ENCODE measurements at regions not wholly inside any gene's neighbourhood (a gene's known extent, or its start where the extent isn't known, plus 50 kb on each side); places are given as distances from the start of the nearest gene placed in this dataset.

DNA sequence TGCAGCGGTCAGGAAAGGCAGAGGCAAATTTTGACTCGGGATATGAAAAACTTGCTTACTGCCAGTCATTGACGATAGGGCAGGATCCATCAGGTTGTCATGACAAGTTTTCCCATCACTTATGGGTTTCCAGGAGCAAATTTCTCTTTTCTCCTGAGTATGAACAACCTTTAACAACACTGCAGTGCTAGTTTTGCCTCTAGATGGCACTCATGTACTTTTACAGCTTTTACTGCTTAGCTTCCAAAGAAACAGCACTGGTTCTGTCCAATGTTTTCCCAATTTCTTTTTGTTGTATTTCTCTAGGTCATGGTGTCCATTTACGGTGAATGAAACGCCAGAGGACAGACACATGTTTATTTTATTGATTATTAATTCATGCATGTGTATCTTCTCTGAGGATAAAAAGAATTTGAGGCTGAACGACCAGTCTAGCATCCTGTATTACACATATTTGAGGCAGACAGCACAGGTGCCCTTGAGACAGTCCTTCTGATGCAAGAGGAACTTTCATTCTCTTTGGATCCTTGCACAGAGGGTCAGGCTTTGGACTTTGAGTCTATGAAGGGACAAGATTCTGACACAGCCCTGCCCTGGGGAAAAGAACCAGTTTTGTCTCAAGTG, 112.3 kb upstream of the TRABD2B start:
- TF ChIP-seq CTCF (IDR thresholded peaks at IDR 0.05) = peak; percentile 30 to 67 (median 64)
- no peak for TF ChIP-seq POLR2A (IDR thresholded peaks at IDR 0.05)
- WGBS, 2 donors = 20 to 29% methylated on average over 6 of the region's 6 CpGs
- Histone ChIP-seq H3K9me3 (no peaks in the 10 kb centered on the region), H3K4me1 (peaks cover under 1% of the 10 kb centered on the region), H3K27me3 (no peaks in the 10 kb centered on the region), H3K36me3 (ENCODE audit: low read depth, missing control alignments) (no peaks in the 10 kb centered on the region), H3K27ac (no peak overlapping the region), H3K4me3 (no peak overlapping the region)
- intact Hi-C loops (cut with DNase I; ENCODE audit: low total_unique reads) = no loop called here
- DNase-seq = peak; percentile 35

- DNase-seq = no peak
- H3K27ac ChIP-seq = no peak overlapping the region
- WGBS, 2 donors = 90 to 95% methylated on average over 3 of the region's 3 CpGs
- H3K4me3 ChIP-seq = no peak overlapping the region
- no peaks in the 10 kb centered on the region for H3K36me3 ChIP-seq (ENCODE audit: low read depth, missing control alignments)
- TF ChIP-seq POLR2A (IDR thresholded peaks at IDR 0.05) = no peak
- no peak for TF ChIP-seq CTCF (IDR thresholded peaks at IDR 0.05)
- intact Hi-C loops (cut with DNase I; ENCODE audit: low total_unique reads) = no loop called here
- no peaks in the 10 kb centered on the region for H3K4me1 ChIP-seq
- H3K27me3 ChIP-seq = no peaks in the 10 kb centered on the region
- no peaks in the 10 kb centered on the region for H3K9me3 ChIP-seq
Measured at GRCh38 chr1:48107516-48107915, 110.3 kb upstream of the TRABD2B start.

GRCh38 chr1:48106049-48106448, 108.9 kb upstream of the TRABD2B start:
- Histone ChIP-seq H3K4me3 (no peak overlapping the region), H3K27ac (no peak overlapping the region), H3K36me3 (ENCODE audit: low read depth, missing control alignments) (no peaks in the 10 kb centered on the region), H3K4me1 (no peaks in the 10 kb centered on the region), H3K9me3 (no peaks in the 10 kb centered on the region), H3K27me3 (no peaks in the 10 kb centered on the region)
- WGBS, 2 donors = 88 to 94% methylated on average over 2 of the region's 2 CpGs
- no peak for TF ChIP-seq CTCF (IDR thresholded peaks at IDR 0.05)
- TF ChIP-seq POLR2A (IDR thresholded peaks at IDR 0.05) = no peak
- intact Hi-C loops (cut with DNase I; ENCODE audit: low total_unique reads) = no loop called here
- DNase-seq = no peak

DNA sequence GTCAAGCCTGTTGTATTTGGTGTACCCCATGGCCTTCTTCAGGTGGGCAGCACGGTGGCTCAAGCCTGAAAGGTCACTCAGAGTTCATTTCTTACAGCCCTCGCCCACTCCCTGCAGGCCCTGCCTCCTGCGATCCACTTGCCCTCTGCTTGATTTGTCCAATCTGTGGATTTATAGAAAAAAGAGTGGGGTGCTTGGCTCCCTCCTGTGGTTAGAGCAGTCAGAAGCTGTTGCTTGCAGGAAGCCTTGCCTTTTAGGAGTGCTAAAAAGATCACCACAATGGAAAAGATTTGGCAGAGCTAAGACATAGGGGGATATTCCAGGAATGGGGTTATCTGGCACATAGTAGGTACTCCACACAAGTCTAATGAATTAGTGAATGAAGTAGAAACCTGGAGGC, 108.0 kb upstream of the TRABD2B start:
- TF ChIP-seq POLR2A (IDR thresholded peaks at IDR 0.05) = no peak
- no peak for TF ChIP-seq CTCF (IDR thresholded peaks at IDR 0.05)
- DNase-seq = no peak
- H3K27me3 ChIP-seq = no peaks in the 10 kb centered on the region
- no peak overlapping the region for H3K27ac ChIP-seq
- no peaks in the 10 kb centered on the region for H3K9me3 ChIP-seq
- intact Hi-C loops (cut with DNase I; ENCODE audit: low total_unique reads) = no loop called here
- no peak overlapping the region for H3K4me3 ChIP-seq
- 74 to 83% methylated on average over 3 of the region's 3 CpGs for WGBS, 2 donors
- no peaks in the 10 kb centered on the region for H3K4me1 ChIP-seq
- no peaks in the 10 kb centered on the region for H3K36me3 ChIP-seq (ENCODE audit: low read depth, missing control alignments)

DNA sequence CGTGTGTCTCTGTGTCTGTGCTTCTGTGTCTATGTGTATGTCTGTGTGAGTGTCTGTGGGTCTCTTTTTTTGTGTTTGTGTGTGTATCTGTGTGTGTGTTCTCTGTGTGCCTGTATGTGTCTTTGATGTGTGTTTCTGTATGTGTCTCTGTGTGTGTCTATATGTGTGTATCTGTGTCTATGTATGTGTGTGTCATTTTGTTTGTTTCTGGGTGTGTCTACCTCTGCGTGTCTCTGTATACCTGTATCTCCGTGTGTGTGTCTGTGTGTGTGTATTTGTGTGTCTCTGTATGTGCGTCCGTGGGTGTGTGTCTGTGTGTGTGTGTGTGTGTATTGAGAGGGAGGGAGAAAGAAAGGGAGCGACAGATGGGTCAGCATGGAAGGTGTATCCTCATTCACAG, 106.3 kb upstream of the TRABD2B start:
- Histone ChIP-seq H3K27ac (no peak overlapping the region), H3K4me3 (no peak overlapping the region), H3K27me3 (no peaks in the 10 kb centered on the region), H3K4me1 (no peaks in the 10 kb centered on the region), H3K36me3 (ENCODE audit: low read depth, missing control alignments) (no peaks in the 10 kb centered on the region), H3K9me3 (no peaks in the 10 kb centered on the region)
- TF ChIP-seq POLR2A (IDR thresholded peaks at IDR 0.05) (no peak), CTCF (IDR thresholded peaks at IDR 0.05) (no peak)
- no peak for DNase-seq
- 94 to 96% methylated on average over 6 of the region's 6 CpGs for WGBS, 2 donors
- intact Hi-C loops (cut with DNase I; ENCODE audit: low total_unique reads) = no loop called here
